ENCODE measurements at regions not wholly inside any gene's neighbourhood (a gene's known extent, or its start where the extent isn't known, plus 50 kb on each side); places are given as distances from the start of the nearest gene placed in this dataset.
"Not testable (repeated sequence)": the region's sequence is repeated elsewhere in the genome, so short reads cannot be mapped to it uniquely, and the experiment has no call there.

DNA sequence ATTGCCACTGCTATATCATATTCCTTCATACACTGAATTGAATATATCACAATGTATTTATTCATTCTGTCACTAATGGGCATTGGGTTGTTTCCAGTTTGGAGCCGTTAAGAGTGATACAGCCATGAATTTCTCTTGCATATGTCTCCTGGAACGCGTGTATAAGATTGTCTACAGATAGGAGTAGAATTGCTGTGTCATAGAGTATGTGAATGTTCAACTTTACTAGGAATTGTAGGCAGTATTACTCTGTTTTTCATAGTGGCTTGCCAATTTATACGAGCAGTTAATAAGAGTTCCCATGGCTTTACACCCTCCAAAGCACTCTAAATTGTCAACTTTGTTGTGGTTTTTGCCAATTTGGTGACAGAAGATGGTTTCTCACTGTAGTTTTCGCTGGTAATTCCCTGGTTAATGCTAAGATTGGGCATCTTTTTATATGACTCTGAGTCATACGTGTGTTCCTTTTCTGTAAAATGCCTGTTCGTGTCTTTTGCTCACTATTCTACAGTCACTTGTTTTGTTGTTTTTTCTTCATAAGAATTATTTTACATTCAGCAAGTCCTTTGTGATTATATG, 136.1 kb upstream of the LIPC start:
- no peak for DNase-seq (ENCODE audit: low read depth in 3 of 3, low spot score in 1 of 3)

DNA sequence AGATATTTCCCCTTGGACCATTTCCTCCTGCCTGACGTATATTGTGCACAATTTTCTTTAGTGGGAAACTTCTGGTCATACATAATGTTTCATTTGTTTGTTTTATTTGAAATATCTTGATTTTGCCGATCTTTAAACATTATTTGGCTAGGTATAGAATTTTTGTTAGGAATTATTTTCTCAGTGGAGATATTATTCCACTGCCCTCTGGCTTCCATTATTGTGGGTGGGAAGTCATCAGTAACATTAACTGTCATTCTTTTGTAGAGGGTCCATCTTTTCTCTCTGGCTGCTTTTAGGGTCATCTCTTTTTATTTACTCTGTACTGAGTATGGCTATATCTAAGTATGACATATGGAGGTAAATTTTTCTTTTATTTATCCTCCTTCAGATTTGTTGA, 135.5 kb upstream of the LIPC start:
- DNase-seq (ENCODE audit: low read depth in 3 of 3, low spot score in 1 of 3), result no peak

DNA sequence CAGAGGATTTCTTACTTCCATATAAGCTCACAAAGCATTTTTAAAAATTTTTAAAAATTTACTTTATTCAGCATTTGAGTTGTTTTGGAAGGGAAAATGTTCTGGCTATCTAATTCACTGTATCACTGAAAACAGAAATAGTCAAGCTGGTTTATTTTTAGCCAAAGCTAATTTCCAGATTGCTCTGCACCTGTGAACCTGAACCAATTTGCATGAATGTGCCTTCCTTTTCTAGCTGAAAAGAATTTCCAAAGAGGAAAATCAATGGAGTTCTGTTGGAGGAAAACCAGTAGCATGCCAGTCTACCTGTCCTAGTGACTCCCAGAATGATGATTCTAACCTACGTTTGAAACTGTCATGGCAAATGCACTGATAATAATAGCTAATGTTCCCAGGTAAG, 134.2 kb upstream of the LIPC start:
- DNase-seq (ENCODE audit: low read depth in 3 of 3, low spot score in 1 of 3), result no peak

DNA sequence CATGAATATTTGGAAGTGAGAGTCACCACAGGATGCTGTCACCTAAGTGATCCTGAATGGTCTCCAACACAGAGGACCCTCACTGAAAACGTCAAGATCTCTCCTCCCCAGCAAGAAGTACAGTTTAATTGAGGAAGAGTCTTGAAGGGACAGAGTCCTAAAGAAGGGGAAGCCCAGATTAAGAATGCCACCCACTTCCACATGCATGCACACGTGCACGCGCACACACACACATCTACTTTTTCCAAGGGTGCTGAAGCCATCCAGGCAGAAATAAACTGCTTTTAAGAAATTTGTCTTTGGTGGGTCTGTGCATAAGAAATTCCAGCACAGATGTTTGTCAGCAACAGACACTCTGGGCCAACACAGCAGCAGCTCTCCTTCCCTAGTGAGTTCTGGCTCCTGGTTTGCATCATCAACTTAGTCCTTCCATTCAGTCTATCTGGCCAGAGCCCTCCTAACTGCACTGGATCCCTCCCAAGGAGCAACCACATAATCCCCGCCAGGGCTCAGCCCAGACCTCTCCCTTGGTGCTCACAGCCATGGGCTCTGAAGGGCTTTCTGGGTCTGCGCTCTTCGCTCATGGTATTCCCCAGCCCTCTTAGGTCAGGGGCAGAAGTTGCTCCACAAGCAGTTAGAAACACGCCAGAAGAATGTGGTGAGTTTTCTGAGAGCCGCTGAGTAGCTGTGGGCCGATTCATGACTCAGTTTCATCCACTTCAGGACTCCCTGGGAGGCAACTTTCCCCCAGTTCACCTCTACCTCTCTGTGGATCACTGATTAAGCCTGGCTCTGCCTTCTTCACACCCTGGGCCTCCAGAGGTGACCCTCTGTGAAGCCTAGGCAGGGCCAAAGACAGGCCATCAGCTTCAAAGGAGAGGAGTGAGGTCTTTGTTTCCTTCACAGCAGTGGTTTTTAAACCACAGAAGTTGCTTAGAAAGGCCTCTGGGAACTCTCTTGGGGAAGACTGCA, 132.6 kb upstream of the LIPC start:
- DNase-seq (ENCODE audit: low read depth in 3 of 3, low spot score in 1 of 3), result no peak

DNA sequence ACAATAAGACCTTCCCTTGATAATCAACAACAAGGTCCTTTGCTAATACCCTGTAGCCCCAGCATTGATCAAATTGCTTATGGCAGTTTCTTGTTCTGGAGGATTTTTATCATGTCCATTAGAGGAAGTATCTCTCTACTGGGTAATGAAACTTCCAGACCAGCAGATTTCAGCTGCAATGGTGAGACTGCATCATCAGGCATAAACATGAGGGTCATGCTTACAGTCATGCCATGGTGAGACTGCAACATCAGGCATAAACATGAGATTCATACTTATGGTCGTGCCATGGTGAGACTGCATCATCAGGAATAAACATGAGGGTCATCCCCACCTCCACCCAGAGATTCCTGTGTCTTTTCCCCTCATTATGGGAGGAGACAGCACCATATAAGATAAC, 129.0 kb upstream of the LIPC start:
- DNase-seq (ENCODE audit: low read depth in 3 of 3, low spot score in 1 of 3), result no peak

DNA sequence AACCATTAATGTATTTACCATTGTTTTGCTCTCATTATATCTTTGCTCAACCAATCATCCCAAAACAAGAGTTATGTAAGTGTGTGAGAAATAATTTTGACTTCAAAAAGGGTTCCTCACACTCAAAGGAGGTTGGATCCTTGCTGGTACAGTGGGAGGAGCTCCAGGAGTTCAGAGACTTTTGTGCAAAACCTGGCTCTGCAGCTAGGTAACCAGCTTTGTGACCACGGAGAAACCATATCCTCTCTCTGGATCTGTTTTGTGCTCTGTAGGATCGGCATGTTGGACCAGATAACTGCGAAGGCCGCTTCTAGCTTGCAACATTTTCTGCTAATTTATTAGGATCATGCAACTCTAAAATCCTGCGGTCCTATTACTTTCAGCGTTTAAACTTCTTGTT, 128.6 kb upstream of the LIPC start:
- no peak for DNase-seq (ENCODE audit: low read depth in 3 of 3, low spot score in 1 of 3)

DNA sequence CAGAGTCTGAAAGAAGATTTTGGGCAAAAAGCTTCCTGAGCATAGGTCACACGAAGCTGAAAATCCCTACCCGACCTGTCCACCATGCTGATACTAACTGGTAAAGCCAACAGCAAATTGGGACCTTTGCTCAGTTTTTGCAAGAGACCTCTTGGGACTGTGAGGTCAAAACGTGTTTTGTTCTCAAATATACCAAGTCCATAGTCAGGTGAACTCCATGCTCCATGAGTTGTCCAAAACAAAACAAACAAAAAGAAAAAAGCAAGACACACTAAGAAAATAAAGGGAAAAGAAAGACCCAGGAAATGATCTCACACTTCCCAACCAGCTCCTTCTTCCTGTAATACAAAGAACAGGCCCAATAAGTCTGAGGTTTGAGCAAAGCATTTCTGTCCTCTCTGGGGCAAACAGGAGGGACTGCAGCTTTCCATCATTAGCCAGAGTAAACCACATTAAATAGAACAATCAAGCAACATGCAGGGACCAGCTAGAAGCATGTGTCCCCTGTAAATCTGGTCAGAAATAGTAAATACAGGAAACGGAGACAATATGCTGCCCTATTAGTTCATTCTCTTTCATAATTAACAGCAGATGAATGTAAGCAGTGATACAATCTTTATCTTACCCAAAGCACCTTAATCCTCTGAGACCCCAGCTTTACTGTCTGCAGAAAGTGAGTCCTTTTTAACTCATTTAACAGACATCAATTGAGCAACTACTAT, 125.0 kb upstream of the LIPC start:
- no peak for DNase-seq (ENCODE audit: low read depth in 3 of 3, low spot score in 1 of 3)

DNA sequence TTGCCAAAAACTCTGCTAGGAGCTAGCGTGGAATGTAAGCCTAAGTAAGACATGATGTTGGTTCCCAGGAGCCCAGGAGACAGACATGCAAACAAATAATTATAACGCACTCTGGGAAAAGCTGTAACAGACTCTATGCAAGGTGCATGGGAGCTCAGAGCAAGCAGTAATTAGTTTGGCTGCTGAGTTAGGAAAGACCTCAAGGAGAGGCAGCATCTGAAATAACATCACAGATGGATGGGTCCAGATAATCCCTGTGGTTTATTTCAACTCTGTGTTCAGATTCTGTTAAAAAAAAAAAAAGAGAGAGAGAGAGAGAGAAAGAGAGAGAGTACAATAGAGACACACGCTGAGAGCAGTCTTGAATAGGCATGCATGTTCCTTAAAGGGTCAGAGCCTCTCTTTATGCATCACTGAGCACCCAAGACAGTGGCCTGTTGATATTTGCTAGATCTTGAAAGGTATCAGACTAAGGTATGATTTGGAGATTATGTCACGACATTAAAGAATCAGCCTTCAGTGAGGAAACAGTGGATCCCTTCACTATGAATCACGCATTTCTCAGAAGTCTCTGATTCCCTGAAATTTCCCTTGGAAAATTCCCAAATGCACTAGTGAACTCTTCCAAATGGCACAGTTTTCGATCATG, 124.4 kb upstream of the LIPC start:
- no peak for DNase-seq (ENCODE audit: low read depth in 3 of 3, low spot score in 1 of 3)

DNA sequence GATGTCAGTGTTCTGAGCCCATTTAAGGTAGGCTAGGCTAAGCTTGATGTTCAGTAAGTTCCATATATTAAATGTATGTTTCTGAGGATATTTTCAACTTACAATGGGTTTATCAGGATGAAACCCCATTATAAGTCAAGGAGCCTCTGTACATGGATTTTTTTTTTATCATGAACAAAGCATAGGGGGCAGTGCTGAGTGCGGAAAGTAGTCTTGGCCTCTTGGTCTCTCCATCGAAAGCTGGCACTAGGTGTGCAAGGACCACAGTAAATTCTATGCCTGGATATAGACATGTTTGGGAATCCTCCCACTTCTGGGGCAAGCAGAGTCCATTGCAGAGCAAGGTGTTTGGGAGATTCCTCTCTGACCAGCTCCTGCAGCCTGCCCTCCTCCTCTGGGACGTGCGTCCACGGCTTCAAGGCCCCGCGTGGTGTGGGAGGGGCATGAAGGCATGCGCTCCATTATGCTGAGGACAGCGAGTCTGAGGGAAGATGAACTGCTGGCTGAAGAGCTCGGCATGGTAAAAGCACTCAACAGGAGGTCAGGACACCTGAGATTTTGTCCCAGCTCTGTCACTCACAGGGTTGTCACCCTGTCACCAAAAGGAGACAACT, 122.9 kb upstream of the LIPC start:
- DNase-seq (ENCODE audit: low read depth in 3 of 3, low spot score in 1 of 3), result no peak

DNA sequence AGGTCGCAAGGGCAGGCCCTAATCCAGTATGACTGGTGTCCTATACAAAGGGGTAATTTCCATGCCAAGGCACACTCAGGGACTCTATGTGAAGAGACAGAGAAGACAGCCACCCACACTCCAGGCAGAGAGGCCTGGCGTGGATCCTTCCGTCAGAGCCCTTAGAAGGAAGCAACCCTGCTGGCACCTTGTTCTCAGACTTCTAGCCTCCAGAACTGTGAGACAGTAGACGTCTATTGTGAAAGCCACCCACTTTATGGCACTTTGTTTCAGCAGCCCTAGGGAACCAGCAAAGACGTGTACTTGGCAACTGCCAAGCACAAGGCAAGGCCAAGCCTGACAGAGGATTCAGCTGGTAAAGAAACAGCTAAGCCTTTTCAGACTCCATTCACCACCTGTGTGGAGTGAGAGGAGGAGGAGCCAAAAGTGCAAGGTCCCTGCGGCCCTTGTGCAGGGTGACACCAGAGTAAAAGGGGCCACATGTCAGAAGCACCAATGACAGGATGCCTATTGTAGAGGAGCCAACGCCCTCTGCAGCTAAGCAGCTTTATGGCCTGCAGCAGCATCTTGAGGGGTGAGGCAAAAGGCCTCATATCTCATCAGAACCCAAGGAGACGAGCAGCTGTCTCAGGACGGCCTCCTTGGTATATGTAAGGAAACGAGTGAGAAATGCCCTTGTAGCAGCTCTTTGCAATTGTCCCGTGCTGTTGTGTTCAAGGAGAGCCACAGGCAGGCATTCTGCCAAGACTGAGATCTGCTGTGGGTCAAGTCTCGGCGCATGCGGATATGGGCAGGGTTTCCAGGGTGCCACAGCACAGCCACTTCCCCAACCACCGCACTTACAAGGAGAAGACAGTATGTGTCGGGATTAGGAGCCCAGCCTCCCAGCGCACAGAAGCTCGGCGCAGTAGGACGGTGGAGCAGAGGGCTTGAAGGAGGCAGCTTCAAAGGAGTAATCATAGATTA, 121.5 kb upstream of the LIPC start:
- no peak for DNase-seq (ENCODE audit: low read depth in 3 of 3, low spot score in 1 of 3)

DNA sequence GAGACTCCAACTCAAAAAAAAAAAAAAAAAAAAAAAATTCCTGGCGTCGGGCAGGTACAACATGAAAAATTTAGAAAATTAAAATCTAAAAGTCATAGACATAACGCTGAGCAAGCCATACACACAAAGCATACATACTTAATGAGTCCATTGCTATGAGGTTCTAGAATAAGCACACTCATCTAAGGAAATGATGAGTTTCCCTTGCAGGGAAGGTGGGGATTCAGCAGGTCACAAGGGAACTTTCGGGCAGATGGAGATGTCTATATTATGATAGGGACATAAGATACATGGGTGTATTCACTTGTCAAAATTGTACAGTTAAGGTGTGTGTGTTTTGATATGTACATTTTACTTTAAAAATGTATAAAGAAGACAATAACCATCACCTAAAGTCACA, 120.2 kb upstream of the LIPC start:
- no peak for DNase-seq (ENCODE audit: low read depth in 3 of 3, low spot score in 1 of 3)

DNA sequence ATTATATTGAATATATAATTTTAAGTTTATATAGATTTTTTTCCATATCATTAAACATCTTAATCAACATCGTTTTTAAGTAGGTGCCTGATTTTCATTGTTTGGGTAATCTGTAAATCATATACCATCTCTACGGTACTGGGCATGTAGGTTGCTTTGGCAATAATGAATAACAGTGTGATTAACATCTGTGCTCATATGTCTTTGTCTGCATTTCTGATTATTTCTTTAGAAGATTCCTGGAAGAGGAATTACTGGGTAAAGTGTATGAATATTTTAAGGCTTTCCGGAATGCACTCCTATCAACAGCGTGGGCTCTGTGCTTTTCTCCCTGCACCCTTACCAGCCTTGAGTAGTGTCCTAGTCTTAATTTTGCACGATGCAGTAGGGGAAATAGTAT, 119.8 kb upstream of the LIPC start:
- no peak for DNase-seq (ENCODE audit: low read depth in 3 of 3, low spot score in 1 of 3)

DNA sequence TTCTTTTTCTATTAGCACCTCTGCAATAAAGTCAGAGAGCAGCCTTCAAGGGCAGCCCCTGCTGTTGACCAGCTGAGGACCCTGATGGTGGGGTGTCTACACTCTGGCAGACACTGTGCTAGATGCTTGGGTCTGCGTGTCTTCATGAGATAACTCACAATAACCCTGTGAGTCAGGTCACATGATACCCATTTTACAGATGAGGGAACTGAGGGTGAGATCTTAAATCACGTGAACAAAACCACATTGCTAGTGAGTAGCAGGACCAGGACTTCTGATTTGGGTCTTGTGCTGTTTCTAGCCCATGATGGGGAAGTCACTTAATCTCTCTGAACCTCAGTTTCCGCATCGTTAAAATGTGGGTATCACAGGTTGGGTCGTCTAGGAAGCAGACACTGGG, 118.5 kb upstream of the LIPC start:
- DNase-seq (ENCODE audit: low read depth in 3 of 3, low spot score in 1 of 3), result no peak

DNA sequence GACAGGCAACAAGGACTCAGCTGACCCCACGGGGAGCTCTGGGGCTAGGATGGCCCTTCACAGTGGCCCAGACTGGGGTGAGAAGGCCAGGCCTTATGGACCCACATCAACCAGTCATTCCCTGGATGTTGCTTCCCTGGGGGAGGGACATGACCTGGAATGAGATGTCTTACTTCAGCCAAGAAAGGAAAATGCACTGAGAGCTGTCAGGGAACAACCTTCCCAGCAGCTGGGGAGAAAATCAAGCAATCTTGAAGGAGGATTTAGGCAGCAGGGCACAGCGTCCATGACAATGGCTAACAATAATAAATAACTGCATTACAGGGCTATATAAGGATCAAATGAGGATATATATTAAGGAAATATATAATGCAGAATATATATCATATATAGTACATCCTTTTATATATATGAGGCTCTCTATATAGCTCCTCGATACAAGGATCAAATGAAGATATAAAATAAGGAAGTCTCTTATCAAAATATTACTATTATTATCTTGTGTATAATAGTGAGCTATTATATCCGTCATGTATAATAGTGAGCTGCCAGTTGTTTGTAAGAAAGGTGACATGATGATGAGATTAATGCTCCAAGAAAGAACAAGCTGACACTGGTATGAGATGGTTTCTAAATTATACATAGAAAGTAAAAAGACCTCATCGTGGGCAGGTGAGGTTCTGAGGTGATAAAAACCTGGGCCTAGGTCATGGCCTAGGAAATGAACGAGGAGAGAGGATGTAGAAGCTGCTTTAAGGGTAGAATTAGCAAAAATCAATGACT, 117.8 kb upstream of the LIPC start:
- DNase-seq (ENCODE audit: low read depth in 3 of 3, low spot score in 1 of 3), result no peak

DNA sequence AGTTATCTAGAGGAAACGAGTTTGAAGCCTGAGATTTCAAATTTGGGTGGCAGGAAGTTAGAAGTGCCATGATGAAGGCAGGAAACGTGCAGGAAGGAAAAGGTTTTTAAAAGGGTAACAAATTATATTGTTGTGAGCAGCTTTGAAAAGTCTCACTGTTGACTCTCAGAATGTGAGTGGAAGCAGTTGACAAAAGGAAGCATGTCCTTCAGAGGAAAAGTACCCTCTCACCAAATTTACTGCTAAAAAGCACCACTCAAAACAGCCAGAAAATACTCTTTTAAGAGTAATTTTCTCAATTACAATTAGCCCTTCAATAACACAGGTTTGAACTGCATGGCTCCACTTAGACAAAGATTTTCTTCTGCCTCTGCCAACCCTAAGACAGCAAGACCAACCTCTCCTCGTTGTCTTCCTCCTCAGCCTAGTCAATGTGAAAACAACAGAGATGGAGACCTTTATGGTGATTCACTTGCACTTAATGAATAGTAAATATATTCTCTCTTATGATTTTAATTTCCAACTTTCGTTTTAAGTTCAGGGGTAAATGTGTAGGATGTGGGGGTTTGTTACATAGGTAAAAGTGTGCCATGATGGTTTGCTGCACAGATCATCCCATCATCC, 117.1 kb upstream of the LIPC start:
- no peak for DNase-seq (ENCODE audit: low read depth in 3 of 3, low spot score in 1 of 3)

DNA sequence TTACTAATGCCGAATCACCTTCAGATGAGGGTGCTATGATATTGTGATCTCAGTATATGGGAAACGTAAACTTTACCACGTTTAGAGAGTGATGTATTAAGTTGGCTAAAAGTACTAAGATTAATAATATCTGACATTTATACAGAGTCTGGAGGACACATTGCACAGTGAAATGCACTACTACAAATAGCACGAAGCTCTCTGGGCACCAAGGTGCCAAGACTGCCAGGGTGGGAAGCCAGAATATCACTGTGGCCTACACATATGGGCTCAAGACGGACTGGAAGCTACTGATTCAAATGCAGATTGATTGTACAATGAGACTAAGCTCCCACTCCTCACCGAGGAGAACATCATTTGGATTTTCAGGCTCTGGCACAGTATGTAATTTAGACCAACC, 113.3 kb upstream of the LIPC start:
- no peak for DNase-seq (ENCODE audit: low read depth in 3 of 3, low spot score in 1 of 3)

DNA sequence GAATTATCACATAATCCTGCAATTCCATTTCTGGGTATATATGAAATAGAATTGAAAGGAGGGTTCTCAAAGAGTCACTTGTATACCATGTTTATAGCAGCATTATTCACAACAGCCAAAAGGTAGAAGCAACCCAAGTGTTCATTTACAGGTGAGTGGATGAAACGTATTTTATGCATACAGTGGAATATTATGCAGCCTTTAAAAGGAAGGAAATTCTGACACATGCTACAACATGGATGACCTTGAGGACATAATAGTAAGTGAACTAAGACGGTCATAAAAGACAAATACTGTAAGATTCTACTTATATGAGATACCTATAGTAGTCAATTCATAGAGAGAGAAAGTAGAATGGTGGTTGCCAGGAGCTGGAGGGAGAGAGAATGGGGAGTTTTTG, 110.8 kb upstream of the LIPC start:
- no peak for DNase-seq (ENCODE audit: low read depth in 3 of 3, low spot score in 1 of 3)

DNA sequence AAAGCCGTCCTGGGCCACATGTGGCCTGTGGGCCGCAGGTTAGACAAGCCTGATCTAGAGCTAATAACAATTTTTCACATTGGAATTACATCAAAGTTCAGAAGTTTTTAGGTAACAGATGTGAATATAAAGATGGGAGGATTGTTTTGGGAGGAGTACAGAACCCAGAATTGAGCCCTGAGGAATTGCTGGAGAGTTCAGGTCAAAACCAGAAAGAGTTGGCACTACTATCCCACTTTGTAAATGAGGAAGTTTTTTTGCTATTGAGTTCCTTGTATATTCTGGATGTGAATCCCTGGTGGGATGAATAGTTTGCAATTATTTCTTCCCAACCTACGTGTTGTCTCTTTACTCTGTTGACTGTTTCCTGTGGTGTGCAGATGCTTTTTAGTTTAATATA, 109.5 kb upstream of the LIPC start:
- no peak for DNase-seq (ENCODE audit: low read depth in 3 of 3, low spot score in 1 of 3)

DNA sequence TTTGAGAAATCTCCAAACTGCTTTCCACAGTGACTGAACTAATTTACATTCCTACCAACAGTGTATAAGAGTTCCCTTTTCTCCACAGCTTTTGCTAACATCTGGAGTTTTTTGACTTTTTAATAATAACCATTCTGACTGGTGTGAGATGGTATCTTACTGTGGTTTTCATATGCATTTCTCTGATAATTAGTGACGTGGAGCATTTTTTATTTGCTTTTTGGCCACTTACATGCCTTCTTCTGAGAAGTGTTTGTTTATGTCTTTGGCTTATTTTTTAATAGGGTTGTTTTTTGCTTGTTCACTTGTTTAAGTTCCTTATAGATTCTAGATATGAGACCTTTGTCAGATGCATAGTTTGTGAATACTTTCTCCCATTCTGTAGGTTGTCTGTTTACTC, 108.5 kb upstream of the LIPC start:
- DNase-seq (ENCODE audit: low read depth in 3 of 3, low spot score in 1 of 3), result not testable (repeated sequence)

Data from stimulated activated CD4-positive, alpha-beta T cell treated with anti-CD3 and anti-CD28 coated beads, TNF-alpha, amount 100 ng/mL, for 1 hour (primary cell).